WERI-Rb-1 (cell line): ENCODE measurements at regions not wholly inside any gene's neighbourhood (a gene's known extent, or its start where the extent isn't known, plus 50 kb on each side); places are given as distances from the start of the nearest gene placed in this dataset.

Source experiments
- DNase-seq: peaks from one replicate; pipeline ENCODE4 v3.0.0-alpha.2; 2020
- H3K27ac ChIP-seq: fragments of 250-450 bp; sonication (Bioruptor Pico); 2 replicates; pipeline ENCODE4 v1.5.1; 2020; ENCODE audit warnings: mild to moderate bottlenecking, moderate library complexity
- H3K27me3 ChIP-seq: fragments of 250-450 bp; sonication (Bioruptor Pico); 2 replicates; pipeline ENCODE4 v1.5.1; 2021; ENCODE audit warnings: mild to moderate bottlenecking, low read depth, moderate library complexity; ENCODE audit not compliant: insufficient read depth, severe bottlenecking
- H3K36me3 ChIP-seq: fragments of 250-450 bp; sonication (Bioruptor Pico); 2 replicates; pipeline ENCODE4 v1.5.1; 2020; ENCODE audit warnings: mild to moderate bottlenecking, moderate library complexity
- H3K4me3 ChIP-seq: 2 replicates; pipeline ENCODE4 v1.5.1; 2011; ENCODE audit warnings: low read depth, mild to moderate bottlenecking, control low read depth, low read length
- H3K9me3 ChIP-seq: fragments of 250-450 bp; sonication (Bioruptor Pico); 2 replicates; pipeline ENCODE4 v1.5.1; 2021; ENCODE audit warnings: mild to moderate bottlenecking, moderate library complexity; ENCODE audit not compliant: severe bottlenecking
- TF ChIP-seq, protein P1 (sequence below): IDR thresholded peaks from 2 replicates; pipeline ENCODE4 v1.5.1; 2011; ENCODE audit warnings: low read depth, mild to moderate bottlenecking, control low read depth, inconsistent platforms, low read length

DNA sequence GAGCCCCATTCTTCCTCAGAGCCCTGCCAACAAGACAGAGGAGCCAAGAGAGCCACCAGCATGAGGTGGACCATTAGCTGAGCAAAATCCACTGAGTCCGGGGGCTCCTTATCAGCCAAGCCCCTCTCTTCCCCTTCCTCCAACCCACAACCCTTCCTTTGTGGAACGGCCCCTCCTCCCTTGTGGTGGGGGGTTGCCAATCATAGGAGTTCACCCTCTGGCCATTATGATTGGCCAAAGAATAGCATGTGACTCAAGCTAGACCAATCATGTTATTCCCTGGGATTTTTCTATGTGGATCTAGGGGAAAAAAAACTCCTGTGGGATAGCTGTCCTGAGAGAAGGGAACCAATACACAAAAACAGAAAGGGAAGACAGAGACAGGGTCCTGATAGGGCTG is 120.5 kb downstream of the C16orf95 start:
- Histone ChIP-seq H3K36me3 (no peaks in the 10 kb centered on the region), H3K9me3 (no peaks in the 10 kb centered on the region), H3K27ac (no peak overlapping the region), H3K27me3 (no peaks in the 10 kb centered on the region), H3K4me3 (no peak overlapping the region)
- TF ChIP-seq, protein P1, sequence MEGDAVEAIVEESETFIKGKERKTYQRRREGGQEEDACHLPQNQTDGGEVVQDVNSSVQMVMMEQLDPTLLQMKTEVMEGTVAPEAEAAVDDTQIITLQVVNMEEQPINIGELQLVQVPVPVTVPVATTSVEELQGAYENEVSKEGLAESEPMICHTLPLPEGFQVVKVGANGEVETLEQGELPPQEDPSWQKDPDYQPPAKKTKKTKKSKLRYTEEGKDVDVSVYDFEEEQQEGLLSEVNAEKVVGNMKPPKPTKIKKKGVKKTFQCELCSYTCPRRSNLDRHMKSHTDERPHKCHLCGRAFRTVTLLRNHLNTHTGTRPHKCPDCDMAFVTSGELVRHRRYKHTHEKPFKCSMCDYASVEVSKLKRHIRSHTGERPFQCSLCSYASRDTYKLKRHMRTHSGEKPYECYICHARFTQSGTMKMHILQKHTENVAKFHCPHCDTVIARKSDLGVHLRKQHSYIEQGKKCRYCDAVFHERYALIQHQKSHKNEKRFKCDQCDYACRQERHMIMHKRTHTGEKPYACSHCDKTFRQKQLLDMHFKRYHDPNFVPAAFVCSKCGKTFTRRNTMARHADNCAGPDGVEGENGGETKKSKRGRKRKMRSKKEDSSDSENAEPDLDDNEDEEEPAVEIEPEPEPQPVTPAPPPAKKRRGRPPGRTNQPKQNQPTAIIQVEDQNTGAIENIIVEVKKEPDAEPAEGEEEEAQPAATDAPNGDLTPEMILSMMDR = no peak
- no peak for DNase-seq

DNA sequence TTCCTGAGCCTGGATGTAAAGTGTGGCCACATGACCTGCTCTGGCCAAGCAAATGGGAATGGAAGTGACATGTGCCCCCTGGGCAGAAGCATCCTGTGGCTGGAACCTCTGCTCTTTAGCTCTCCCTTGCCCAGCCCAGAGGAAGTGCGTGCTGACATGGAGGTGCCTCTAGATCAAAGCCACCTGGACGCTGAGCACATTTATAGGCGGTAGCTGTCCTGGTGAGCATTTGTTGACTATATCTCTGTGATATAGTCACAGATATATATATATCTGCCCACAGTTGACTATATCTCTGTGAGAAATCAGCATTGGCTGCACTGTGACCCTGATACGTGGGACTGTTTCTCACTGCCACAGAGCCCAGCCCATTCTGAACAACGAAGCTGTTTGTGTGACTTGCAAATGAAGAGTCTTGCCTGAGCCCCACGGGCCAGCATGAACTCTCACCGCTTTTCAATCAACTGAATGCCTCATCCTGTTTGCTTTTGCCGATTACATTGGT is 118.8 kb downstream of the C16orf95 start:
- Histone ChIP-seq H3K4me3 (no peak overlapping the region), H3K36me3 (no peaks in the 10 kb centered on the region), H3K27me3 (no peaks in the 10 kb centered on the region), H3K9me3 (no peaks in the 10 kb centered on the region), H3K27ac (no peak overlapping the region)
- TF ChIP-seq, protein P1 = no peak
- no peak for DNase-seq

DNA sequence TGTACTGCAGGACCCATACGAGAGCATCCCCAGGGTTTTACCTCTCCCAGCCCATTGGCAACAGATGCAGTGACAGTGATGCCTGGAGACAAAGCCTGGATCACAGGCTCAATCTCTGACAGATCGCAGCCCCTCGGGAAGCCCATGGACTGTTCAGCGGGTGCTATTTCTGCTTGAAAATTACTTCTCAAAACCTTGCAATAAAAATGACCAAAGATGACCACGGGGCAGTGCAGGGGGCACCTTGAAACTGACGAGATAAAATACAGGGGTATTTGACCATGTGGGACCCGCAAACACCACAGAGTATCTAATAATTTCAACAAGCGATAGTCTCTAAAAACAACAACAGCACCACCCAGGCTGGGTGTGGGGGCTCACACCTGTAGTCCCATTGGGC is 118.3 kb downstream of the C16orf95 start:
- Histone ChIP-seq H3K9me3 (no peaks in the 10 kb centered on the region), H3K27me3 (no peaks in the 10 kb centered on the region), H3K4me3 (no peak overlapping the region), H3K27ac (no peak overlapping the region), H3K36me3 (no peaks in the 10 kb centered on the region)
- no peak for DNase-seq
- TF ChIP-seq, protein P1 = no peak

DNA sequence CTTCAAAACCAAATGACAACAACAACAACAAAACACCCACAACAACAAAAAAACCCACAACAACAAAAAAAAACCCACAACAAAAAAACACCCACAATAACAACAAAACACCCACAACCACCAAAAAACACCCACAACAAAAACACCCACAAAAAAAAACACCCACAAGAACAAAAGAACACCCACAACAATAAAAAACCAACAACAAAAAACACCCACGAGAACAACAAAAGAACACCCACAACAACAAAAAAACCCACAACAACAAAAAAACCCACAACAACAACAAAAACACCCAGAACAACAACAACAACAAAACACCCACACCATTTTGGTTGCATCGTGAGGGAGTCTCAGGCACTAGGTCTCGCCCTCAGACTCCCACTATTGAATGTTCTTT is 117.8 kb downstream of the C16orf95 start:
- Histone ChIP-seq H3K9me3 (no peaks in the 10 kb centered on the region), H3K36me3 (no peaks in the 10 kb centered on the region), H3K27ac (no peak overlapping the region), H3K4me3 (no peak overlapping the region), H3K27me3 (no peaks in the 10 kb centered on the region)
- TF ChIP-seq, protein P1 = no peak
- DNase-seq = no peak

DNA sequence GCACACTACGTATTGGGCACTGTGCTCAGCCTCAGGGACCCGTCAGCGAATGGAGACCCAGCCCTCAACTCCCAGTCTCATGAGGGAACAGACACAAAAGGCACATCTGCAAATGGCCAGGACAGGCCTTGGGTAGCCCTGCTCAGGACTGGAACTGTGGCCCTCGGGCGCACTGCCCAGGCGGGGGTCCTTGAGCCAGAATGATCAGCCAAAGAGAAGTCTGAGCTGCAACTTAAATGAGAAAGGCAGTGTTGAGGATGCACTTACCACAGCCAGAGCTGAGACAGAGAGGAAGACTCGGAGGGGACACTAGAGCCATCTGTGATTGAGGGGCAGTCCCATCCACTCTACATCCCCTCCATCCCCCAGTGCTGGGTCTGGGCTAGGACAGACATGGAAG is 117.3 kb downstream of the C16orf95 start:
- DNase-seq = no peak
- Histone ChIP-seq H3K36me3 (no peaks in the 10 kb centered on the region), H3K4me3 (no peak overlapping the region), H3K9me3 (no peaks in the 10 kb centered on the region), H3K27ac (no peak overlapping the region), H3K27me3 (no peaks in the 10 kb centered on the region)
- TF ChIP-seq, protein P1 = no peak

DNA sequence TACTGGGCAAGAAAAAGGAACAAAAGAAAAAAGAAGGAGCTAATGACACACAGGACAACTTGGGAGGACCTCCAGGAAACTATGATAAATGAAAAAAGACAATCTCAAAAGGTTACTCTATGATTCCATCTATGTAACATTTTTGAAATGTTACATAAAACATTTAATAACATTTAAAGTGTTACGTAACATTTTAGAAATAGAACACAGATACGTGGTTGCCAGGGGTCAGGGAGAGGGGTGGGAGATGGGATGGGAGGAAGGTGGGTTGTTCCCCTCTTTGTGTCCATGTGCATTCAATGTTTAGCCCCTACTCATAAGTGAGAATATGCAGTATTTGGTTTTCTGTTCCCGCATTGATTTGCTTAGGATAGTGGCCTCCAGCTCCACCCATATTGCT is 116.6 kb downstream of the C16orf95 start:
- Histone ChIP-seq H3K9me3 (no peaks in the 10 kb centered on the region), H3K27me3 (no peaks in the 10 kb centered on the region), H3K27ac (no peak overlapping the region), H3K36me3 (no peaks in the 10 kb centered on the region), H3K4me3 (no peak overlapping the region)
- no peak for DNase-seq
- TF ChIP-seq, protein P1 = no peak
